HEK293T (cell line): ENCODE measurements at regions not wholly inside any gene's neighbourhood (a gene's known extent, or its start where the extent isn't known, plus 50 kb on each side); places are given as distances from the start of the nearest gene placed in this dataset.

Experiments
- BHLHE40 ChIP-seq: fragments of 450-650 bp; IDR thresholded peaks from 2 replicates; pipeline ENCODE4 v1.6.1; 2016; ENCODE audit warnings: mild to moderate bottlenecking, moderate library complexity, borderline replicate concordance
- CTBP1 ChIP-seq: fragments of 450-650 bp; IDR thresholded peaks from 2 replicates; pipeline ENCODE4 v1.6.1; 2016; ENCODE audit warnings: borderline replicate concordance
- ELF4 ChIP-seq: fragments of 450-650 bp; IDR thresholded peaks from 2 replicates; pipeline ENCODE4 v1.6.1; 2017; ENCODE audit warnings: antibody characterized with exemption
- FOXA1 ChIP-seq: fragments of 450-650 bp; IDR thresholded peaks from 2 replicates; pipeline ENCODE4 v1.6.1; 2016; ENCODE audit warnings: mild to moderate bottlenecking
- FOXK2 ChIP-seq: fragments of 450-650 bp; IDR thresholded peaks from 2 replicates; pipeline ENCODE4 v1.6.1; 2016; ENCODE audit warnings: mild to moderate bottlenecking
- FOXM1 ChIP-seq: fragments of 450-650 bp; IDR thresholded peaks from 2 replicates; pipeline ENCODE4 v1.6.1; 2017; ENCODE audit warnings: mild to moderate bottlenecking, borderline replicate concordance
- HDGF ChIP-seq: fragments of 450-650 bp; IDR thresholded peaks from 2 replicates; pipeline ENCODE4 v1.6.1; 2017; ENCODE audit warnings: antibody characterized with exemption, borderline replicate concordance
- LEF1 ChIP-seq: fragments of 450-650 bp; IDR thresholded peaks from 2 replicates; pipeline ENCODE4 v1.6.1; 2017; ENCODE audit warnings: mild to moderate bottlenecking, borderline replicate concordance
- NFRKB ChIP-seq: fragments of 450-650 bp; IDR thresholded peaks from 2 replicates; pipeline ENCODE4 v1.6.1; 2016; ENCODE audit warnings: mild to moderate bottlenecking, moderate library complexity
- SP1 ChIP-seq: fragments of 450-650 bp; IDR thresholded peaks from 2 replicates; pipeline ENCODE4 v1.6.1; 2017
- TARDBP ChIP-seq: fragments of 450-650 bp; IDR thresholded peaks from 2 replicates; pipeline ENCODE4 v1.6.1; 2016
- ZNF384 ChIP-seq: fragments of 450-650 bp; IDR thresholded peaks from 2 replicates; pipeline ENCODE4 v1.6.1; 2016
- TF ChIP-seq, protein P1 (sequence below): fragments of 450-650 bp; IDR thresholded peaks from 2 replicates; pipeline ENCODE4 v1.6.1; 2016

DNA sequence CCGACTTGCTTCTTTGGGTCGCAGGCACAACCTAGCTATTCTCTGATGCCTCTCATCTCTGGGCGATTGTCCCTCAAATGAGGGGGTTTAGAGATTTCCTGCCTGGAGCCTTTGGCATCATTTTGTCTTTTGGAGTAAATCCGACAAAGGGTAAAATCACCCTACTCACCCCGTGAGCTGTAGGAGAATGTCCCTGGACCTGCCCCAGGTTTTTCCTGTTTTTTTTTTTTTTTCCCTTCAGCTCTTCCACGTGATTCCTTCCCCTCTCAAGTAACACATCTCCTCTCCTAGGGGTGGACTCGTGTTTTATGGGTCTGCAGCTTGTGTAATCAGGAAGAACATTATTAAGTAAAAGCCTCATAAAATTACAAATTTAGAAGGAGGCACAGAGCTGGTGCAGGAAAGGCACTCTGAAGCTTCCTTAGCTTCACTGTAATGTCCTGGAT is 128.4 kb upstream of the ZNF746 start:
- TF ChIP-seq BHLHE40 (no peak), HDGF (no peak), SP1 (no peak), FOXA1 (no peak), FOXK2 (no peak), ZNF384 (peak; percentile 96), FOXM1 (no peak), CTBP1 (no peak), LEF1 (no peak), ELF4 (no peak), NFRKB (no peak), TARDBP (no peak)
- TF ChIP-seq, protein P1, sequence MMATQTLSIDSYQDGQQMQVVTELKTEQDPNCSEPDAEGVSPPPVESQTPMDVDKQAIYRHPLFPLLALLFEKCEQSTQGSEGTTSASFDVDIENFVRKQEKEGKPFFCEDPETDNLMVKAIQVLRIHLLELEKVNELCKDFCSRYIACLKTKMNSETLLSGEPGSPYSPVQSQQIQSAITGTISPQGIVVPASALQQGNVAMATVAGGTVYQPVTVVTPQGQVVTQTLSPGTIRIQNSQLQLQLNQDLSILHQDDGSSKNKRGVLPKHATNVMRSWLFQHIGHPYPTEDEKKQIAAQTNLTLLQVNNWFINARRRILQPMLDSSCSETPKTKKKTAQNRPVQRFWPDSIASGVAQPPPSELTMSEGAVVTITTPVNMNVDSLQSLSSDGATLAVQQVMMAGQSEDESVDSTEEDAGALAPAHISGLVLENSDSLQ, result no peak
